ENCODE measurements at regions not wholly inside any gene's neighbourhood (a gene's known extent, or its start where the extent isn't known, plus 50 kb on each side); places are given as distances from the start of the nearest gene placed in this dataset.
A peak's percentile ranks its signal among the peaks of the same experiment; 100 is the strongest.

DNA sequence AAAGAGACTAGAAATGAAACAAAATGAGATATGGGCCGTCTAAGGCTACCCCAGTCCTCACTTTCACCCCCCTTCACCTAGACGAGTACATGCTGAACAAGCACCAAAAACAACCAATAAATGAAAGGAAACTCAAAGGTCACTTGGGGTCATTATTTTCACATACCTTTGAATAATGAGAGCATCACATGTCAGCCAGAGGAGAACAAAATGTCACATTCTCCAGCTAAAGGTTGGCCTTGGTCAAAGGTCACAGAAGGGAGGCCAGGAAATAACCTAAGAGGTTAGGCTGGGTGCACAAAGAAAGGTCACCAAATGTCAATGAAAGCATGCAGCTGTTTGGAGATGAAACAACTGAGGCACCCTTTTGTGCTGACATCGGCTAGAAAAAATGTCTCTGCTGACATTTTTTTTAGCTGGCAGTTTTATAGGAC, 288.7 kb upstream of the USP25 start (continued):
- TF ChIP-seq ZNF619 (CRISPR knock-in tag; IDR thresholded peaks at IDR 0.05) (no peak), ZNF44 (CRISPR knock-in tag; IDR thresholded peaks at IDR 0.05) (no peak), SNRNP70 (IDR thresholded peaks at IDR 0.05; ENCODE audit: low read depth, low read length) (no peak), ZNF124 (CRISPR knock-in tag; IDR thresholded peaks at IDR 0.05) (no peak), HOXD1 (CRISPR knock-in tag; IDR thresholded peaks at IDR 0.05) (peak; percentile 94), CBX2 (IDR thresholded peaks at IDR 0.05; ENCODE audit: low read depth, low read length) (no peak), CBX2 (CRISPR knock-in tag; IDR thresholded peaks at IDR 0.05; ENCODE audit: low read depth) (no peak), ZNF280B (CRISPR knock-in tag; IDR thresholded peaks at IDR 0.05; ENCODE audit: borderline replicate concordance) (no peak), FOXP1 (IDR thresholded peaks at IDR 0.05) (no peak), FOXP1 (CRISPR knock-in tag; IDR thresholded peaks at IDR 0.05) (peak; percentile 92), ZFAT (CRISPR knock-in tag; conservative IDR thresholded peaks at IDR 0.05) (0 out of 2 replicates have a peak, but pooled peaks have one; percentile 49), ZNF34 (CRISPR knock-in tag; IDR thresholded peaks at IDR 0.05; ENCODE audit: borderline replicate concordance) (no peak), KLF12 (CRISPR knock-in tag; IDR thresholded peaks at IDR 0.05; ENCODE audit: borderline replicate concordance) (no peak), REPIN1 (CRISPR knock-in tag; IDR thresholded peaks at IDR 0.05; ENCODE audit: borderline replicate concordance, low read depth) (peak; percentile 32; the same call in 1 of the 2 replicates), ZBTB37 (CRISPR knock-in tag; IDR thresholded peaks at IDR 0.05) (no peak), ZBTB1 (CRISPR knock-in tag; IDR thresholded peaks at IDR 0.05; ENCODE audit: borderline replicate concordance) (no peak), ZNF441 (CRISPR knock-in tag; IDR thresholded peaks at IDR 0.05; ENCODE audit: borderline replicate concordance) (no peak), ZNF512 (CRISPR knock-in tag; IDR thresholded peaks at IDR 0.05) (no peak), ZNF768 (CRISPR knock-in tag; IDR thresholded peaks at IDR 0.05) (no peak)
- TF ChIP-seq, protein P1, sequence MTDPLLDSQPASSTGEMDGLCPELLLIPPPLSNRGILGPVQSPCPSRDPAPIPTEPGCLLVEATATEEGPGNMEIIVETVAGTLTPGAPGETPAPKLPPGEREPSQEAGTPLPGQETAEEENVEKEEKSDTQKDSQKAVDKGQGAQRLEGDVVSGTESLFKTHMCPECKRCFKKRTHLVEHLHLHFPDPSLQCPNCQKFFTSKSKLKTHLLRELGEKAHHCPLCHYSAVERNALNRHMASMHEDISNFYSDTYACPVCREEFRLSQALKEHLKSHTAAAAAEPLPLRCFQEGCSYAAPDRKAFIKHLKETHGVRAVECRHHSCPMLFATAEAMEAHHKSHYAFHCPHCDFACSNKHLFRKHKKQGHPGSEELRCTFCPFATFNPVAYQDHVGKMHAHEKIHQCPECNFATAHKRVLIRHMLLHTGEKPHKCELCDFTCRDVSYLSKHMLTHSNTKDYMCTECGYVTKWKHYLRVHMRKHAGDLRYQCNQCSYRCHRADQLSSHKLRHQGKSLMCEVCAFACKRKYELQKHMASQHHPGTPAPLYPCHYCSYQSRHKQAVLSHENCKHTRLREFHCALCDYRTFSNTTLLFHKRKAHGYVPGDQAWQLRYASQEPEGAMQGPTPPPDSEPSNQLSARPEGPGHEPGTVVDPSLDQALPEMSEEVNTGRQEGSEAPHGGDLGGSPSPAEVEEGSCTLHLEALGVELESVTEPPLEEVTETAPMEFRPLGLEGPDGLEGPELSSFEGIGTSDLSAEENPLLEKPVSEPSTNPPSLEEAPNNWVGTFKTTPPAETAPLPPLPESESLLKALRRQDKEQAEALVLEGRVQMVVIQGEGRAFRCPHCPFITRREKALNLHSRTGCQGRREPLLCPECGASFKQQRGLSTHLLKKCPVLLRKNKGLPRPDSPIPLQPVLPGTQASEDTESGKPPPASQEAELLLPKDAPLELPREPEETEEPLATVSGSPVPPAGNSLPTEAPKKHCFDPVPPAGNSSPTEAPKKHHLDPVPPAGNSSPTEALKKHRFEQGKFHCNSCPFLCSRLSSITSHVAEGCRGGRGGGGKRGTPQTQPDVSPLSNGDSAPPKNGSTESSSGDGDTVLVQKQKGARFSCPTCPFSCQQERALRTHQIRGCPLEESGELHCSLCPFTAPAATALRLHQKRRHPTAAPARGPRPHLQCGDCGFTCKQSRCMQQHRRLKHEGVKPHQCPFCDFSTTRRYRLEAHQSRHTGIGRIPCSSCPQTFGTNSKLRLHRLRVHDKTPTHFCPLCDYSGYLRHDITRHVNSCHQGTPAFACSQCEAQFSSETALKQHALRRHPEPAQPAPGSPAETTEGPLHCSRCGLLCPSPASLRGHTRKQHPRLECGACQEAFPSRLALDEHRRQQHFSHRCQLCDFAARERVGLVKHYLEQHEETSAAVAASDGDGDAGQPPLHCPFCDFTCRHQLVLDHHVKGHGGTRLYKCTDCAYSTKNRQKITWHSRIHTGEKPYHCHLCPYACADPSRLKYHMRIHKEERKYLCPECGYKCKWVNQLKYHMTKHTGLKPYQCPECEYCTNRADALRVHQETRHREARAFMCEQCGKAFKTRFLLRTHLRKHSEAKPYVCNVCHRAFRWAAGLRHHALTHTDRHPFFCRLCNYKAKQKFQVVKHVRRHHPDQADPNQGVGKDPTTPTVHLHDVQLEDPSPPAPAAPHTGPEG (CRISPR knock-in tag; IDR thresholded peaks at IDR 0.05) = no peak
